Endothelial cell of hepatic sinusoid (primary cell): ENCODE measurements at regions not wholly inside any gene's neighbourhood (a gene's known extent, or its start where the extent isn't known, plus 50 kb on each side); places are given as distances from the start of the nearest gene placed in this dataset.
"Not testable (repeated sequence)": the region's sequence is repeated elsewhere in the genome, so short reads cannot be mapped to it uniquely, and the experiment has no call there.

Experiments used
- in situ Hi-C: cut with HindIII; loops from 2 replicates; pipeline ENCODE4 v1.10.0; 2017; ENCODE audit warnings: low sequenced_read_pairs

- in situ Hi-C loops = no loop called here
These were observed 202.9 kb downstream of the USP25 start for GRCh38 chr21:15932726-15933125.

GRCh38 chr21:15935530-15935929, 205.7 kb downstream of the USP25 start:
- in situ Hi-C loops = no loop called here

GRCh38 chr21:15943009-15943666, 213.4 kb downstream of the USP25 start:
- in situ Hi-C loops = no loop called here

GRCh38 chr21:15947677-15948076, 217.9 kb downstream of the USP25 start:
- in situ Hi-C loops = no loop called here

- in situ Hi-C loops = no loop called here
These were observed 223.9 kb downstream of the USP25 start for GRCh38 chr21:15953551-15954116.

GRCh38 chr21:15964236-15964855, 234.6 kb downstream of the USP25 start:
- in situ Hi-C loops = no loop called here

GRCh38 chr21:15966231-15966630, 236.4 kb downstream of the USP25 start:
- in situ Hi-C loops = no loop called here

GRCh38 chr21:15966651-15967050, 236.9 kb downstream of the USP25 start:
- in situ Hi-C loops = no loop called here

DNA sequence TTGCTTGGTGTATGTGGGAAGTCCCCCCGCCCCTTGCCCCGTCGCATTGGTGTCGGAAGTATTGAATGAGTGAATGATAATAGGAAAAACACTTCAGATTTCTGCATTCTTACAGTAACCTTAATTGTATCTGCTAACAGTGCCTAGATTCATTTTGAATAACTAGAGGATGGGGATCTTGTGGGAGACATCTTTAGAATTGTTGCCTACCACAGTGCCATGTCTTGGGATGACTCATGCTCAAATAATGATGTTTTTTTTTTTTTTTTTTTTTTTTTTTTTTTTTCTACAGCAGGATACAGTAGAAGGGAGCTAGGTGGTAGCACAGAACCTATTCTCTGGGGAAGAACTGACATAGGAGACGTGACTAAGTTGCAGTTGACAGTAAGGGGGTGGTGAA, 237.9 kb downstream of the USP25 start:
- in situ Hi-C loops = no loop called here

- in situ Hi-C loops = no loop called here
These were observed 239.1 kb downstream of the USP25 start for GRCh38 chr21:15968776-15969310.

GRCh38 chr21:15976807-15977206, 247.0 kb downstream of the USP25 start:
- in situ Hi-C loops = no loop called here

DNA sequence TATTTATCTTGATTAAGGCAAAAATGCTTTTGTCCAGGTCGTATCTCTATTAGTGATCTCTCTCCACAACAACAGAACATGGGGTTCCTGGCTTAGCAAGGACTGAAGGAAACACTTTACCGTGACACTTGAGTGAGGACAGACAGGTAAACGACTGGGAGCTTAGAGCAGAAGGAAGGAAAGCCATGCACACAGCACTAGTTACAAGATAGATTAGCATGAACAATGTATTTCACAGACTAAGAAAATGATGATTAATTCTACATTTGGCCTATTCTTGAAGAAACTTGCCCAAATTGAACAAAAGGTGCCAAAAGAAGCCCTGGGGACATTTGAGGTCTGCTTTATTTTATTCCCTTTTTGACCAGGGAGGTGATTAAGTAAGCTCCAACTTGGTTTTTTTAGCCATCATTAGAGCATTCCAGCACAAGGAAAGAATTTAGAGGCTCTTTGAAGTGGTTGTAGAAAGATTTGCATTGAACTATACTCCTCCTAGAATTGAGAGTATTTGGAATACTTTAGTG, 248.5 kb downstream of the USP25 start:
- in situ Hi-C loops = no loop called here

GRCh38 chr21:15979493-15979892, 249.7 kb downstream of the USP25 start:
- in situ Hi-C loops = not testable (repeated sequence)

- in situ Hi-C loops = no loop called here
These were observed 256.5 kb downstream of the USP25 start for GRCh38 chr21:15986277-15986676.

DNA sequence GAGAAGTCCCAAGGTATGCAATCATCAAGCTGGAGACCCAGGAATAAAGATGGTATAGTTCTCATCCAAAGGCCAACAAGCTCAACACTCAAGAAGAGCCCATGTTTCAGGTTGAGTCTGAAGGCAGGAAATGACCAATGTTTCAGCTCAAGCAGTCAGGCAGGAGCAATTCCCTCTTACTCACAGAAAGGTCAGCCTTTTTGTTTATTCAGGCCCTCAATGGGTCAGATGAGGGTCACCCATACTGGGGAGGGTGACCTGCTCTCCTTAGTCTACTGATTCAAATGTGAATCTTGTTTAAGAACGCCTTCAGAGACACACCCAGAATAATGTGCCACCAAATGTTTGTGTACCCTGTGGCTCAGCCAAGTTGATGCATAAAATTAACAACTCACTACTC, 262.4 kb downstream of the USP25 start:
- in situ Hi-C loops = no loop called here

GRCh38 chr21:15993951-15994350, 264.2 kb downstream of the USP25 start:
- in situ Hi-C loops = no loop called here

DNA sequence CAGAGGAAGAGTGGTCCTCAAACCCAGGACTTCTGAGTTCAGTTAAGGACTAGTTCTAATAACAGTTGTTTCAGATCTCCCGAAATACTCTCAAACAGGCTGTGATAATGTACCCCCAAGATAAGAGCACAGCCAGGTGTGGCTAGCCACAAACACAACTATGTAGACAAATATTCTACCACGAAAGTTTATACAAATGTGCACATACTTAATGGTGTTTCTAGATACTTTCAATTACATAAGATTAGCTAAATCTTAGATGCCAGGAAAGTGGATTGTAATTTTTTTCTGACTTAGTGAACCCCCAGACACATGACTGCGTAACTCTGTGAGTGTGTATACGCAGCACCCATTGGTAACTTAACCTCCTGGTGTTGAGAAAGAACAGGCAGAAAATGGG, 270.0 kb downstream of the USP25 start:
- in situ Hi-C loops = no loop called here

DNA sequence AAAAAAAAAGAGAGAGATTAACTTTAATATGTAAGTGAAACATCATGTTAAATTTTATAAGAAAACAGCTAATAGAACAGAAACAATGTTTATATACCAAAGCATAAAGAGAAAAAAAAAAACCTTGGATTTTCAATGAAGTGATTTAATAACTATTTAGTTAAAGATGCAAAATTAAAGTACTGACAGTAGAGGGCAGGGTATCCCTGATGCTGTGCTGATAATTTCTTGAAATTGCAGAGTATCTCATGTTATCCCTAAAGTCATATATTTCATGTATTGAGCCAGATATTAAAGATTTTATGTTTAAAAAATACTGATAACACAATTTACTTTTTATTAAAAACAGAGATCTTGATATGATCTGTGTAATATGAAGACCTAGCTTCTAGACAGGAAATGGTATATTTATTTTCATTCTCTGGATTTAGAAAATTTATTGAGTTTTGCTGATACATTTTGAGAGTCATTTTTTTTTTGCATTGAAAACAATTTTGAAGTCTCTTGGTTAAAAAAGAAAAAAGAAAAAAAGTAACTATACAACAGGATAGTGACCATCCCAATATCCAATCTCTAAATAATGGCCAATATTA, 273.2 kb downstream of the USP25 start:
- in situ Hi-C loops = no loop called here

GRCh38 chr21:16004086-16004485, 274.3 kb downstream of the USP25 start:
- in situ Hi-C loops = no loop called here

GRCh38 chr21:16004523-16004922, 274.7 kb downstream of the USP25 start:
- in situ Hi-C loops = no loop called here

DNA sequence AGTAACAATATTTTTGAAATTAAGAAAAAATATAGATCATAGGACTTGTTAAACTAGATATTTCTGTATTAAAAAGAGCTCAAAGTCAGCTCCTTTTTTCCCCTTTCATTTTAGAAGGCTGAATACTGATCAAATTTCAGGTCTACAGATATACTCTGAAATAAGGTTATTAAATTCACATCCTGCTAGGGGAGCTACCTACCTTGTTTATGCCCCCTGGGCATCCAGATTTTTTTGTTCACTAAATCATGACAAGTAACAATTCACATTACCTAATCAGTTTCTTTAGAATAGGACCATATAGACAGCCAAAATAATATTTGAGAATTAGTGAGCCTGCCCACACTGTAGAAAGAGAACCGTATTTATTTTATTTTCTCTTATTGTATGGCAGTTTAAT, 276.2 kb downstream of the USP25 start:
- in situ Hi-C loops = no loop called here

DNA sequence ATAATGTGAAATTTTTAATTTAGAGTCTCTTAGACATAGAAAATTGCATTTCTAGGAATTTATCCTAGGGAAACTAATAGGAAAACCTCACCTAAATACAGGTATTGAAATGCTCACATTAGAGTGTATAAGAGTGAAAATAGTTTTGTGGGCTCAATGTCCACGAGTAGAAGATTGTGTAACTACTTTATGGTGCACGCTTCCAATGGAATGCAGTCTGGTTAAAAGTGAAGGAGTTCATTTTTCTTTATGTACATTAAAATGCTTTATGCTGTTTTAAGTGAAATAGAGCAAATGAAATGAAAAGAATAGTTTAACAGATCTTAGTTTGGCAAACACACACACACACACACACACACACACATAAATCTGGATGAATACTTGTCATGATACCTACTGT, 278.2 kb downstream of the USP25 start:
- in situ Hi-C loops = no loop called here
